GM10248 (cell line): ENCODE measurements at regions not wholly inside any gene's neighbourhood (a gene's known extent, or its start where the extent isn't known, plus 50 kb on each side); places are given as distances from the start of the nearest gene placed in this dataset.
"Not testable (repeated sequence)": the region's sequence is repeated elsewhere in the genome, so short reads cannot be mapped to it uniquely, and the experiment has no call there.

Experiments
- CTCF ChIA-PET: fragments of 300-600 bp; sonication (Branson Sonifier 250); formaldehyde crosslinking; extraction: SDS; loops from one replicate; lab custom pipeline; 2021; ENCODE audit warnings: antibody characterized with exemption; lab: Yijun Ruan, JAX
- POLR2A ChIA-PET: fragments of 350-650 bp; sonication (Branson Sonifier 250); formaldehyde crosslinking; extraction: SDS; loops from one replicate; lab custom pipeline; 2020; ENCODE audit warnings: antibody characterized with exemption; lab: Yijun Ruan, JAX
- DNase-seq: peaks from one replicate; pipeline ENCODE4 v3.0.0; 2012; ENCODE audit errors: extremely low spot score
- CTCF ChIP-seq: IDR thresholded peaks from 2 replicates; pipeline ENCODE4 v1.5.1; 2012; ENCODE audit warnings: mild to moderate bottlenecking, low read depth; ENCODE audit errors: extremely low read depth, missing control alignments, control extremely low read depth

GRCh38 chr7:101727184-101727583 lies 90.2 kb upstream of the CUX1 start:
- ChIA-PET CTCF (interaction anchor here (1.2 kb wide), 1 partner anchor 18 kb away, joined by 3 read pairs; no protein-coding TSS in a partner anchor), POLR2A (no interaction called here)
- no peak for DNase-seq
- no peak for TF ChIP-seq CTCF

- no peak for TF ChIP-seq CTCF
- ChIA-PET CTCF (interaction anchor here (1.2 to 3.6 kb wide), 5 partner anchors 9 to 503 kb away, joined by 3 to 13 read pairs (median 3); no protein-coding TSS in a partner anchor), POLR2A (no interaction called here)
- no peak for DNase-seq
Measured at GRCh38 chr7:101728128-101728527, 89.3 kb upstream of the CUX1 start.

DNA sequence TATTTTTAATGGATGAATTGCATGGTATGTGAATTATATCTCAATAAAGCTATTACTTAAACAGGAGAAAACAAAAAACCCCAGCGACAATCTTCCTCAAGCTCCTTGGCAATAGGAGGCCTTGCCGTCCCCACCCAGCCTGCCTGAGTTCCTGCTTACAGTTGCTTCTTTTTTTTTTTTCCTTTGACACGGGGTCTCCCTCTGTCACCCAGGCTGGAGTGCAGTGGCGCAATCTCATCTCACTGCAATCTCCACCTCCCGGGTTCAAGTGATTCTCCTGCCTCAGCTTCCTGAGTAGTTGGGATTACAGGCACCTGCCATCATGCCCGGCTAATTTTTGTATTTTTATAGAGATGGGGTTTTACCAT lies 88.6 kb upstream of the CUX1 start:
- POLR2A ChIA-PET, DNase-seq: not testable (repeated sequence)
- CTCF ChIA-PET: interaction anchor here (1.2 to 3.6 kb wide), 4 partner anchors 8 to 502 kb away, joined by 3 to 13 read pairs (median 4); no protein-coding TSS in a partner anchor

- no peak for DNase-seq
Measured at GRCh38 chr7:101729241-101729883, 88.1 kb upstream of the CUX1 start.

GRCh38 chr7:101731502-101732084 lies 85.8 kb upstream of the CUX1 start:
- POLR2A ChIA-PET: no interaction called here
- DNase-seq: no peak
- CTCF ChIA-PET: interaction anchor here (0.7 to 3.6 kb wide), 2 partner anchors 13 to 29 kb away, joined by 3 to 13 read pairs; no protein-coding TSS in a partner anchor
- TF ChIP-seq CTCF: no peak

More at GRCh38 chr7:101729241-101729883, 88.1 kb upstream of the CUX1 start:
- CTCF ChIA-PET: interaction anchor here (1.1 to 3.6 kb wide), 5 partner anchors 10 to 76 kb away, joined by 3 to 13 read pairs (median 6); no protein-coding TSS in a partner anchor
- no peak for TF ChIP-seq CTCF
- POLR2A ChIA-PET: interaction anchor here (0.6 kb wide), 1 partner anchor 103 kb away, joined by 4 read pairs; no protein-coding TSS in a partner anchor

GRCh38 chr7:101733713-101734475 lies 83.5 kb upstream of the CUX1 start:
- peak; percentile 50 for DNase-seq
- ChIA-PET CTCF (interaction anchor here (1.4 to 3.3 kb wide), 3 partner anchors 8 to 10 kb away, joined by 3 to 15 read pairs (median 4); no protein-coding TSS in a partner anchor), POLR2A (interaction anchor here (0.5 to 0.6 kb wide), 2 partner anchors 18 to 88 kb away, joined by 4 to 10 read pairs; no protein-coding TSS in a partner anchor)
- no peak for TF ChIP-seq CTCF
